NCI-H2171 (cell line): ENCODE measurements at regions not wholly inside any gene's neighbourhood (a gene's known extent, or its start where the extent isn't known, plus 50 kb on each side); places are given as distances from the start of the nearest gene placed in this dataset.

Experiments used
- DNase-seq: peaks from one replicate; lab custom pipeline; 2025; lab: John Stamatoyannopoulos, UW

GRCh38 chr5:112656451-112656850 is 81.2 kb upstream of the APC start:
- DNase-seq, result no peak

- DNase-seq, result no peak
Observed at GRCh38 chr5:112657804-112658203, 79.9 kb upstream of the APC start.

GRCh38 chr5:112660359-112660758 is 77.3 kb upstream of the APC start:
- no peak for DNase-seq

- no peak for DNase-seq
Observed at GRCh38 chr5:112663146-112663545, 74.5 kb upstream of the APC start.

GRCh38 chr5:112668016-112668415 is 69.7 kb upstream of the APC start:
- DNase-seq, result no peak

- DNase-seq, result no peak
Observed at GRCh38 chr5:112668911-112669310, 68.8 kb upstream of the APC start.

GRCh38 chr5:112669328-112669963 is 68.2 kb upstream of the APC start:
- no peak for DNase-seq

- DNase-seq, result no peak
Observed at GRCh38 chr5:112671687-112672086, 66.0 kb upstream of the APC start.

GRCh38 chr5:112681481-112681908 is 56.2 kb upstream of the APC start:
- no peak for DNase-seq

- DNase-seq, result no peak
Observed at GRCh38 chr5:112682621-112683061, 55.0 kb upstream of the APC start.

GRCh38 chr5:112684121-112684520 is 53.6 kb upstream of the APC start:
- no peak for DNase-seq

- DNase-seq, result no peak
Observed at GRCh38 chr5:112684737-112685136, 52.9 kb upstream of the APC start.

GRCh38 chr5:112685386-112685785 is 52.3 kb upstream of the APC start:
- no peak for DNase-seq

GRCh38 chr5:112685931-112686330 is 51.8 kb upstream of the APC start:
- no peak for DNase-seq

GRCh38 chr5:112686675-112687074 is 51.0 kb upstream of the APC start:
- DNase-seq, result no peak

GRCh38 chr5:112687306-112687705 is 50.4 kb upstream of the APC start:
- DNase-seq, result no peak
